ENCODE measurements at regions not wholly inside any gene's neighbourhood (a gene's known extent, or its start where the extent isn't known, plus 50 kb on each side); places are given as distances from the start of the nearest gene placed in this dataset.

DNA sequence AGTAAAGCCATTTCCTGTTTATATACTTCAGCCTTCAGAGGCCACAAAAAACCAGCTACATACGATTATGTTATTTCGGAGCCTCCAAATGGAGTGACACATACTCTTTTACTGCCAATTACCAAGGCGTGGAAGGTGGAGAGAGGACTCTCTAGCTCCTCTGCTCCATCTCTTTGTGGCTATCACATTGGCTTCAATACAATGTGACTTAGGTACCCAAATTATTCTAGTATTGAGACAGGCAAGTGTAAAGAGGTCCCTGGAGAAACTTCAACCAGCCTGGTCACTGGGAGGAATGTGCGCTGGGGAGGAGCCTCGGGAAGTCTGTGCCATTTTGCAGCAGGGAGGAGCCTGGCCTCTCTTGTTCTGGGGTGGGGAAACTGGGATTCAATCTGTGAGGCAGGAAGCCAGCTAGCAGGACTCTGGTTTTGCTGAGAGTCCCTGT lies 85.8 kb upstream of the TAS2R1 start:
- Histone ChIP-seq H3K36me3 (no peaks in the 10 kb centered on the region), H3K9me3 (no peaks in the 10 kb centered on the region), H3K4me3 (no peak overlapping the region), H3K27me3 (peaks cover 0 to 4% of the 10 kb centered on the region in 2 donors), H3K4me1 (no peaks in the 10 kb centered on the region), H3K27ac (no peak overlapping the region)
- intact Hi-C loops (cut with DNase I; ENCODE audit: low total_unique reads) = no loop called here
- TF ChIP-seq CTCF (IDR thresholded peaks at IDR 0.05) (no peak), POLR2A (IDR thresholded peaks at IDR 0.05) (no peak), POLR2AphosphoS5 (IDR thresholded peaks at IDR 0.05) (no peak)
- no peak for DNase-seq (ENCODE audit: low spot score in 2 of 2)

DNA sequence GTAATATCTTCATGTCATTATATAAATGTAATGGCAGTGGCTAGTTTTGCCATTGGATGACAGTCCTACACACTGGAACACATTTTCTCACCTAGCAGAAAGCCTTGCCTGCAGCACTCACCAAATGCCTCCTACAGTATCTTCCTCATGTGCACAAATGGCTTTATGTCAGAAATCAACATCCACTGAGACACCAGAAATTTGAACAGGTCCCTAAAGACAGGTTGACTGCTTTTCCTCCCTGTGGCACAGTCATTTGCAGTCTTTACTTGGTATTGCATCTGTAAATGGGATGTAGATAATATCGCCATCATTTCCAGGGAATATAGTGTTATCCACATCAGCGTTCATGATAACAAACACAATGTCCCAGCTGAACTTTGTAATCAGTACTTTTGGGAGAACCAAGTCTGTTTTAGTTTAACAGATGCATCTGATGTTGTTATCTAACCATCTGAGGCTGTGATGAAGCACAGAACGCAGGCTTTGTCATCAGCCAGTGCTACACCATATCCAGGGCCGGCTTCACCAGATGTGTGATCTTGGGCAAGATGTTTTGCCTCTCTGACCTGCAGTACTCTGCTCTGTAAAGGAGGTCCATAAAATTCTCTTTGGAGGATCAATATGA lies 83.9 kb upstream of the TAS2R1 start:
- intact Hi-C loops (cut with DNase I; ENCODE audit: low total_unique reads) = no loop called here
- no peaks in the 10 kb centered on the region for H3K36me3 ChIP-seq
- no peaks in the 10 kb centered on the region for H3K9me3 ChIP-seq

GRCh38 chr5:9713356-9713755 lies 83.2 kb upstream of the TAS2R1 start:
- H3K4me3 ChIP-seq = no peak overlapping the region
- TF ChIP-seq POLR2A (IDR thresholded peaks at IDR 0.05) = no peak
- TF ChIP-seq CTCF (IDR thresholded peaks at IDR 0.05) = no peak
- TF ChIP-seq POLR2AphosphoS5 (IDR thresholded peaks at IDR 0.05) = no peak
- no peaks in the 10 kb centered on the region for H3K4me1 ChIP-seq
- peaks cover 0 to 4% of the 10 kb centered on the region in 2 donors for H3K27me3 ChIP-seq
- no peaks in the 10 kb centered on the region for H3K36me3 ChIP-seq
- H3K27ac ChIP-seq = no peak overlapping the region
- intact Hi-C loops (cut with DNase I; ENCODE audit: low total_unique reads) = no loop called here
- H3K9me3 ChIP-seq = no peaks in the 10 kb centered on the region
- no peak for DNase-seq (ENCODE audit: low spot score in 2 of 2)

More for the DNA sequence above, 83.9 kb upstream of the TAS2R1 start:
- H3K4me1 ChIP-seq = no peaks in the 10 kb centered on the region
- H3K27ac ChIP-seq = no peak overlapping the region
- TF ChIP-seq CTCF (IDR thresholded peaks at IDR 0.05) (no peak), POLR2A (IDR thresholded peaks at IDR 0.05) (no peak), POLR2AphosphoS5 (IDR thresholded peaks at IDR 0.05) (no peak)
- no peak overlapping the region for H3K4me3 ChIP-seq
- H3K27me3 ChIP-seq = peaks cover 0 to 4% of the 10 kb centered on the region in 2 donors
- DNase-seq (ENCODE audit: low spot score in 2 of 2) = no peak

DNA sequence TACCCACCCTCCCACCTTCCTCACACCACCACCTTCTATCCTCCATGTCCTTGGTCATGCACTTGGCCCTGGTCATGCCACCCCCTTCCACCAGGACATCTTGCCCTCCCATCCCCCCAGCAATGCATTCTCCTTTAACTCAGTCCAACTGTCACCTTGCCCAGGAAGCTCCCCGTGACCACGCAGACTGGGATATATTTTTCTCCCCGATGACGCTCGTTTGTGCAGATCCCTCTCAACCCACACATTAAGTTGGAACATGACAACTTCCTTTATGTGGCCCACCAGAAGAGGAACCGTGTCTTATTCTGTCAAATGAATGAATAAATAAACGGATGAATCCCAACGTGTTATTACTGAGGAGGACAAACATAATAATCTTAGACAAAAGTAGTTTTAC lies 82.8 kb upstream of the TAS2R1 start:
- TF ChIP-seq CTCF (IDR thresholded peaks at IDR 0.05) (no peak), POLR2A (IDR thresholded peaks at IDR 0.05) (no peak), POLR2AphosphoS5 (IDR thresholded peaks at IDR 0.05) (no peak)
- intact Hi-C loops (cut with DNase I; ENCODE audit: low total_unique reads) = no loop called here
- no peak for DNase-seq (ENCODE audit: low spot score in 2 of 2)

DNA sequence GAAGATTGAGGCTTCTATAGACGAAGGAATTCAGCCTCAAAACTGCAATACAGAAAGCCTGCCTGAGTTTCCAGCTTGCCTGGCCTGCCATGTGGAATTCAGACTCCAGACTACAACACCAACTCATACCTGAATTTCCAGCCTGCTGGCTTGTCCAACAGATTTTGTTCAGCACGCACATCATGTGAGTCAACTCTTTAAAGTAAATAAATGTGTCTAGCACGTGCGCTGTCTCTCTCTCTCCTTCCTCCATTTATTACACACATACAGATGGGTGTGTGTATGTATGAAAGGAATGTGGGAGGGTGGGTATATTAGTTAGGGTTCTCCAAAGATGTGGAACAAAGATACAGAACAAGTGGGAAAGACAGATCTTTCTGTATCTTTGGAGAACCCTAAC lies 82.4 kb upstream of the TAS2R1 start:
- no peak for TF ChIP-seq POLR2AphosphoS5 (IDR thresholded peaks at IDR 0.05)
- TF ChIP-seq CTCF (IDR thresholded peaks at IDR 0.05) = no peak
- peaks cover 0 to 4% of the 10 kb centered on the region in 2 donors for H3K27me3 ChIP-seq
- DNase-seq (ENCODE audit: low spot score in 2 of 2) = no peak
- no peaks in the 10 kb centered on the region for H3K36me3 ChIP-seq
- no peak overlapping the region for H3K4me3 ChIP-seq
- intact Hi-C loops (cut with DNase I; ENCODE audit: low total_unique reads) = no loop called here
- no peaks in the 10 kb centered on the region for H3K4me1 ChIP-seq
- H3K27ac ChIP-seq = no peak overlapping the region
- no peaks in the 10 kb centered on the region for H3K9me3 ChIP-seq

More for the DNA sequence above, 82.8 kb upstream of the TAS2R1 start:
- peaks cover 0 to 4% of the 10 kb centered on the region in 2 donors for H3K27me3 ChIP-seq
- no peaks in the 10 kb centered on the region for H3K4me1 ChIP-seq
- H3K27ac ChIP-seq = no peak overlapping the region
- H3K36me3 ChIP-seq = no peaks in the 10 kb centered on the region
- no peak overlapping the region for H3K4me3 ChIP-seq
- no peaks in the 10 kb centered on the region for H3K9me3 ChIP-seq
